MV-4-11 (cell line): ENCODE measurements at regions not wholly inside any gene's neighbourhood (a gene's known extent, or its start where the extent isn't known, plus 50 kb on each side); places are given as distances from the start of the nearest gene placed in this dataset.
"Not testable (repeated sequence)": the region's sequence is repeated elsewhere in the genome, so short reads cannot be mapped to it uniquely, and the experiment has no call there.

Experiments
- DNase-seq: peaks from one replicate; lab custom pipeline; 2025; lab: John Stamatoyannopoulos, UW

GRCh38 chr18:72991379-72991778, 123.6 kb upstream of the NETO1 start:
- DNase-seq: no peak

GRCh38 chr18:72987570-72987969, 119.8 kb upstream of the NETO1 start:
- DNase-seq: not testable (repeated sequence)

GRCh38 chr18:72986103-72986502, 118.3 kb upstream of the NETO1 start:
- DNase-seq: no peak

- DNase-seq: peak; percentile 35
Observed at GRCh38 chr18:72985686-72986085, 117.9 kb upstream of the NETO1 start.

- no peak for DNase-seq
Observed at GRCh38 chr18:72984290-72984689, 116.5 kb upstream of the NETO1 start.

GRCh38 chr18:72973841-72974240, 106.1 kb upstream of the NETO1 start:
- no peak for DNase-seq

- no peak for DNase-seq
Observed at GRCh38 chr18:72965616-72966015, 97.8 kb upstream of the NETO1 start.

GRCh38 chr18:72958195-72958594, 90.4 kb upstream of the NETO1 start:
- not testable (repeated sequence) for DNase-seq

GRCh38 chr18:72948439-72948838, 80.7 kb upstream of the NETO1 start:
- no peak for DNase-seq

- DNase-seq: no peak
Observed at GRCh38 chr18:72942766-72943165, 75.0 kb upstream of the NETO1 start.

GRCh38 chr18:72940986-72941385, 73.2 kb upstream of the NETO1 start:
- no peak for DNase-seq

- no peak for DNase-seq
Observed at GRCh38 chr18:72940509-72940908, 72.7 kb upstream of the NETO1 start.

GRCh38 chr18:72935744-72936143, 68.0 kb upstream of the NETO1 start:
- DNase-seq: no peak

GRCh38 chr18:72922895-72923294, 55.1 kb upstream of the NETO1 start:
- DNase-seq: peak; percentile 51
